Epithelial cell of proximal tubule (primary cell): ENCODE measurements at regions not wholly inside any gene's neighbourhood (a gene's known extent, or its start where the extent isn't known, plus 50 kb on each side); places are given as distances from the start of the nearest gene placed in this dataset.

Experiments
- DNase-seq: peaks from one replicate; pipeline ENCODE4 v3.0.0-alpha.2; 2011; ENCODE audit warnings: low read depth
- H3K4me3 ChIP-seq: 2 replicates; pipeline ENCODE4 v1.5.1; 2011; ENCODE audit warnings: low read depth, mild to moderate bottlenecking, low read length
- CTCF ChIP-seq: conservative IDR thresholded peaks from 2 replicates; pipeline ENCODE4 v1.5.1; 2012; ENCODE audit warnings: low read depth, mild to moderate bottlenecking, low read length

- H3K4me3 ChIP-seq = no peak overlapping the region
- TF ChIP-seq CTCF = no peak
- no peak for DNase-seq
These were observed 251.1 kb downstream of the GLUD2 start for GRCh38 chrX:121298499-121298898.

GRCh38 chrX:121301356-121301755, 253.9 kb downstream of the GLUD2 start:
- H3K4me3 ChIP-seq = no peak overlapping the region
- no peak for DNase-seq
- TF ChIP-seq CTCF = no peak

- no peak for TF ChIP-seq CTCF
- DNase-seq = no peak
- H3K4me3 ChIP-seq = no peak overlapping the region
These were observed 254.4 kb downstream of the GLUD2 start for GRCh38 chrX:121301822-121302221.

- no peak for DNase-seq
- H3K4me3 ChIP-seq = no peak overlapping the region
- TF ChIP-seq CTCF = no peak
These were observed 260.0 kb downstream of the GLUD2 start for GRCh38 chrX:121307449-121307848.

GRCh38 chrX:121308276-121308805, 260.9 kb downstream of the GLUD2 start:
- TF ChIP-seq CTCF = peak; percentile 56
- DNase-seq = peak; percentile 61
- no peak overlapping the region for H3K4me3 ChIP-seq

GRCh38 chrX:121310820-121311219, 263.4 kb downstream of the GLUD2 start:
- H3K4me3 ChIP-seq = no peak overlapping the region
- no peak for TF ChIP-seq CTCF
- DNase-seq = no peak

- no peak for DNase-seq
- no peak overlapping the region for H3K4me3 ChIP-seq
- TF ChIP-seq CTCF = no peak
These were observed 273.0 kb downstream of the GLUD2 start for GRCh38 chrX:121320441-121320840.
